Right lobe of liver (tissue), 4 donors: ENCODE measurements at regions not wholly inside any gene's neighbourhood (a gene's known extent, or its start where the extent isn't known, plus 50 kb on each side); places are given as distances from the start of the nearest gene placed in this dataset.

Experiments
- CTCF ChIP-seq, 4 donors: fragments of 200-600 bp in 3 of 4; fragments of 450-650 bp in 1 of 4; IDR thresholded peaks; one replicate each; pipeline versions ENCODE4 v1.5.1 to v1.8.0; 2016 to 2022; ENCODE audit warnings: antibody characterized with exemption in 4 of 4, mild to moderate bottlenecking in 2 of 4
- POLR2A ChIP-seq: fragments of 450-650 bp; IDR thresholded peaks from one replicate; pipeline ENCODE4 v1.6.1; 2017; ENCODE audit warnings: antibody characterized with exemption, mild to moderate bottlenecking
- donor health status: DM: no; HTN: no; CAD: no.
- donor health status: DM: no; HTN: no; CAD: no.
- donor health status: DM: no; HTN: yes; CAD: no.

GRCh38 chr18:8461544-8461943 lies 147.7 kb upstream of the RAB12 start:
- no peak for TF ChIP-seq CTCF (IDR thresholded peaks at IDR 0.05)
- no peak for TF ChIP-seq POLR2A
